ENCODE measurements at regions not wholly inside any gene's neighbourhood (a gene's known extent, or its start where the extent isn't known, plus 50 kb on each side); places are given as distances from the start of the nearest gene placed in this dataset.

DNA sequence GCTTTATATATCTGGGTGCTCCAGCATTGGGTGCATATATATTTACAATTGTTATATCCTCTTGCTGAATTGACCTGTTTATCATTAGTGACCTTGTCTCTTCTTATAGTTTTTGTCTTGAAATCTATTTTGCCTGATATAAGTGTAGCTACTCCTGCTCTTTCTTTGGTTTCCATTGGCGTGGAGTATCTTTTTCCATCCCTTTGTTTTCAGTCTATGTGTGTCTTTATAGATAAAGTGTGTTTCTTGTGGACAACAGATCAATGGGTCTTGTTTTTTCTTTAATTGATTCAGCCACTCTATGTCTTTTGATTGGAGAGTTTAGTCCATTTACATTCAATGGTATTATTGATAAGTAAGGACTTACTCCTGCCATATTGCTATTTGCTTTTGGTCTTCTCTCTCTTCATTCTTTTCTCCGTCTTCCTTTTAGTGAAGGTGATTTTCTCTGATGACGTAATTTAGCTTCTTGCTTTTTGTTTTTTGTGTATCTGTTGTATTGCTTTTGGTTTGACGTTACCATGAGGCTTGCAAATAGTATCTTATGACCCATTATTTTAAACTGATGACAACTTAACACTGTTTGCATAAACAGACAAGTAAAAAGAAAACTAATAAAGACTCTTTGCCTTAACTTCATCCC, 347.6 kb downstream of the TMEM121 start:
- Histone ChIP-seq H3K27ac (no peak overlapping the region), H3K4me1 (replicated peaks in 1 of 2) (no peaks in the 10 kb centered on the region), H3K36me3 (replicated peaks in 1 of 2) (no peaks in the 10 kb centered on the region), H3K9me3 (replicated peaks in 1 of 3) (no peaks in the 10 kb centered on the region), H3K4me3 (no peak overlapping the region), H3K27me3 (no peaks in the 10 kb centered on the region)
- WGBS, 4 donors: 54 to 66% (median 62%) methylated on average over 4 of the region's 4 CpGs
- TF ChIP-seq, protein P1, sequence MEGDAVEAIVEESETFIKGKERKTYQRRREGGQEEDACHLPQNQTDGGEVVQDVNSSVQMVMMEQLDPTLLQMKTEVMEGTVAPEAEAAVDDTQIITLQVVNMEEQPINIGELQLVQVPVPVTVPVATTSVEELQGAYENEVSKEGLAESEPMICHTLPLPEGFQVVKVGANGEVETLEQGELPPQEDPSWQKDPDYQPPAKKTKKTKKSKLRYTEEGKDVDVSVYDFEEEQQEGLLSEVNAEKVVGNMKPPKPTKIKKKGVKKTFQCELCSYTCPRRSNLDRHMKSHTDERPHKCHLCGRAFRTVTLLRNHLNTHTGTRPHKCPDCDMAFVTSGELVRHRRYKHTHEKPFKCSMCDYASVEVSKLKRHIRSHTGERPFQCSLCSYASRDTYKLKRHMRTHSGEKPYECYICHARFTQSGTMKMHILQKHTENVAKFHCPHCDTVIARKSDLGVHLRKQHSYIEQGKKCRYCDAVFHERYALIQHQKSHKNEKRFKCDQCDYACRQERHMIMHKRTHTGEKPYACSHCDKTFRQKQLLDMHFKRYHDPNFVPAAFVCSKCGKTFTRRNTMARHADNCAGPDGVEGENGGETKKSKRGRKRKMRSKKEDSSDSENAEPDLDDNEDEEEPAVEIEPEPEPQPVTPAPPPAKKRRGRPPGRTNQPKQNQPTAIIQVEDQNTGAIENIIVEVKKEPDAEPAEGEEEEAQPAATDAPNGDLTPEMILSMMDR (IDR thresholded peaks at IDR 0.05): no peak
- no peak for TF ChIP-seq POLR2A (IDR thresholded peaks at IDR 0.05)
- no peak for DNase-seq
- intact Hi-C loops (cut with DNase I): no loop called here

DNA sequence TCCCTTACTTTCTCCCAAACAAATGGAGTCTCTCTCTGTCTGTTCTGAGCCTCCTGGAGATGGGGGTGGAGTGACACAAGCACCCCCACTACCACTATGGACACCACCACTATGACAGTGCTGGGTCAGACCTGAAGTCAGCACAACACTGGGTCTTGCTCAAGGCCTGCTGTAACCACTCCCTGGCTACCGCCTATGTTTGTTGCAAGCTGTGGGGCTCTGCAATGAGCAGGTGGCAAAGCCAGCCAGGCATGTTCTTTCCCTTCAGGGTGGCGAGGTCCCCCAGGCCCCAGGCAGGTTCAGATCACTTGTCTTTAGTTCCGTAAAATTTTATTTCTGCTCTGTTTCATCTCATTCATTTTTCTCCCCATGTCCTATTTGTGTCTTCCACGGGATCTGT, 349.8 kb downstream of the TMEM121 start:
- TF ChIP-seq POLR2A (IDR thresholded peaks at IDR 0.05): no peak
- TF ChIP-seq, protein P1 (IDR thresholded peaks at IDR 0.05): no peak
- no peaks in the 10 kb centered on the region for H3K4me1 ChIP-seq (replicated peaks in 1 of 2)
- intact Hi-C loops (cut with DNase I): no loop called here
- no peak overlapping the region for H3K27ac ChIP-seq
- peak in 4 of 7 donors; percentile 0 to 34 (median 4) for DNase-seq
- H3K36me3 ChIP-seq (replicated peaks in 1 of 2): no peaks in the 10 kb centered on the region
- H3K4me3 ChIP-seq: no peak overlapping the region
- H3K27me3 ChIP-seq: no peaks in the 10 kb centered on the region
- 52 to 73% (median 66%) methylated on average over 4 of the region's 4 CpGs for WGBS, 4 donors
- no peaks in the 10 kb centered on the region for H3K9me3 ChIP-seq (replicated peaks in 1 of 3)

DNA sequence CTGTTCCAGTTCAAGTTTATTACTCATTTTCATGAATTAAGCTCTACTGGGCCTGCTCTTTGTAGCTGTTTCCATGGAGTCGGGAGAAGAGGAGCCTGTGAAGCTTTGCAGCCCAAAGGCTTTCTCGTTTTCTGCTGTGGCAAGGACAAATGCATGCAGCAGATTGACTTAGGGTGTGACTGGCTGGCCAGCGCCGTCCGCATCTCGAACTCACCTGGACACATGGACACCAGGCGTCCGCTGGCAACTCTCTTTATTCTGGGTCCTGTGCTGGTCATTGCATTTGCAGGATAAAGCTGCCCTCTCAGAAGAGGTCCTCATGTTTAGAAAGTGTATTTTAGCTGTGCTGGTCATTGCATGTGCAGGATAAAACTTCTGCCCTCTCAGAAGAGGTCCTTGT, 350.4 kb downstream of the TMEM121 start:
- no peak for TF ChIP-seq POLR2A (IDR thresholded peaks at IDR 0.05)
- TF ChIP-seq, protein P1 (IDR thresholded peaks at IDR 0.05): no peak
- peak in 3 of 7 donors; percentile 2 to 52 (median 4) for DNase-seq

DNA sequence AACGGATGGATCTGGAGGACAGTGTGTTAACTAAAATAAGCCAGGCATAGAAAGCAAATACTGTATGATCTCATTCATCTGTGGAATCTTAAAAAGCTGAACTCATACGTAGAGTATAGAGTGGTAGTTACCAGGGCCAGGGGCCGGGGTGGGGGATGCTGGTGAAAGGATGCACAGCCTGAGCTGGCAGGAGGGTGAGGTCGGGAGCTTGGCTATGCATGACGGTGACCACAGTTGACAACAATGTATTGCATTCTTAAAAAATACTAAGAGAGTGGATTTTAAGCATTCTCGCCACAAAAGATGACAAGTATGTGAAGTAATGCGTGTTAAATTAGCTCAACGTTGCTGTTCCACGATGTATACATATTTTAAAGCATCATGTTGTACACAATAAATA, 351.3 kb downstream of the TMEM121 start:
- no peak for TF ChIP-seq POLR2A (IDR thresholded peaks at IDR 0.05)
- TF ChIP-seq, protein P1 (IDR thresholded peaks at IDR 0.05): no peak
- Histone ChIP-seq H3K27me3 (no peaks in the 10 kb centered on the region), H3K27ac (no peak overlapping the region), H3K4me1 (replicated peaks in 1 of 2) (no peaks in the 10 kb centered on the region), H3K36me3 (replicated peaks in 1 of 2) (no peaks in the 10 kb centered on the region), H3K9me3 (replicated peaks in 1 of 3) (no peaks in the 10 kb centered on the region), H3K4me3 (no peak overlapping the region)
- DNase-seq: peak in 2 of 7 donors; percentile 0 to 3
- 72 to 81% (median 78%) methylated on average over 9 of the region's 9 CpGs for WGBS, 4 donors
- intact Hi-C loops (cut with DNase I): no loop called here

More for the DNA sequence above, 350.4 kb downstream of the TMEM121 start:
- 82 to 86% (median 83%) methylated on average over 6 to 8 of the region's 8 CpGs for WGBS, 4 donors
- Histone ChIP-seq H3K27me3 (no peaks in the 10 kb centered on the region), H3K4me3 (no peak overlapping the region), H3K9me3 (replicated peaks in 1 of 3) (no peaks in the 10 kb centered on the region), H3K4me1 (replicated peaks in 1 of 2) (no peaks in the 10 kb centered on the region), H3K36me3 (replicated peaks in 1 of 2) (no peaks in the 10 kb centered on the region), H3K27ac (no peak overlapping the region)
- intact Hi-C loops (cut with DNase I): no loop called here
